Thoracic aorta (tissue), 2 donors: ENCODE measurements at regions not wholly inside any gene's neighbourhood (a gene's known extent, or its start where the extent isn't known, plus 50 kb on each side); places are given as distances from the start of the nearest gene placed in this dataset.

Experiments
- ATAC-seq: fragments of 150-250 bp; one replicate; pipeline ENCODE4 v1.8.0; 2017; ENCODE audit warnings: low read depth; ENCODE audit not compliant: insufficient number of reproducible peaks, low FRiP score
- DNase-seq: peaks from one replicate; pipeline ENCODE4 v3.0.0-alpha.2; 2020; ENCODE audit warnings: low spot score
- H3K27ac ChIP-seq, 2 donors: fragments of 200-600 bp; sonication (generic); 1 replicate in 1 of 2; 2 replicates in 1 of 2; pipeline ENCODE4 v1.5.1; 2016; ENCODE audit warnings: mild to moderate bottlenecking in 2 of 2, moderate library complexity in 2 of 2
- H3K27me3 ChIP-seq: fragments of 200-600 bp; sonication (generic); replicated peaks from 2 replicates; pipeline ENCODE4 v1.6.0; 2016; ENCODE audit warnings: mild to moderate bottlenecking; ENCODE audit not compliant: insufficient read depth
- H3K36me3 ChIP-seq: fragments of 200-600 bp; sonication (generic); one replicate; pipeline ENCODE4 v1.5.1; 2016
- H3K4me1 ChIP-seq, 2 donors: fragments of 200-600 bp; sonication (generic); 1 replicate in 1 of 2; 2 replicates in 1 of 2; pipeline versions ENCODE4 v1.5.1 to v1.6.0; 2016; ENCODE audit warnings: low read depth in 2 of 2, mild to moderate bottlenecking in 1 of 2; ENCODE audit not compliant: control insufficient read depth in 1 of 2
- H3K4me3 ChIP-seq: fragments of 200-600 bp; sonication (generic); 2 replicates; pipeline ENCODE4 v1.5.1; 2016; ENCODE audit warnings: mild to moderate bottlenecking
- H3K9me3 ChIP-seq: fragments of 200-600 bp; sonication (generic); 2 replicates; pipeline ENCODE4 v1.5.1; 2016
- CTCF ChIP-seq: fragments of 200-600 bp; sonication (generic); IDR thresholded peaks from one replicate; pipeline ENCODE4 v1.5.1; 2019; ENCODE audit warnings: antibody characterized with exemption

GRCh38 chr5:106737111-106737510, 933.6 kb downstream of the EFNA5 start:
- Histone ChIP-seq H3K4me3 (no peak overlapping the region), H3K27me3 (no peaks in the 10 kb centered on the region), H3K27ac (no peak overlapping the region), H3K36me3 (no peaks in the 10 kb centered on the region), H3K4me1 (no peaks in the 10 kb centered on the region), H3K9me3 (peaks cover 7% of the 10 kb centered on the region)
- no peak for TF ChIP-seq CTCF
- DNase-seq (no peak), ATAC-seq (no peak)

- no peaks in the 10 kb centered on the region for H3K4me1 ChIP-seq
- peaks cover 7% of the 10 kb centered on the region for H3K9me3 ChIP-seq
- TF ChIP-seq CTCF, result no peak
- no peak for DNase-seq
- H3K4me3 ChIP-seq, result no peak overlapping the region
- no peaks in the 10 kb centered on the region for H3K36me3 ChIP-seq
- H3K27me3 ChIP-seq, result no peaks in the 10 kb centered on the region
- no peak for ATAC-seq
- no peak overlapping the region for H3K27ac ChIP-seq
These were observed 938.1 kb downstream of the EFNA5 start for GRCh38 chr5:106732624-106733023.

- Histone ChIP-seq H3K4me1 (no peaks in the 10 kb centered on the region), H3K27ac (no peak overlapping the region), H3K27me3 (no peaks in the 10 kb centered on the region), H3K9me3 (peaks cover 7% of the 10 kb centered on the region), H3K4me3 (no peak overlapping the region), H3K36me3 (no peaks in the 10 kb centered on the region)
- TF ChIP-seq CTCF, result no peak
- no peak for DNase-seq
- no peak for ATAC-seq
These were observed 939.8 kb downstream of the EFNA5 start for GRCh38 chr5:106730912-106731311.

GRCh38 chr5:106730506-106730905, 940.2 kb downstream of the EFNA5 start:
- H3K27me3 ChIP-seq, result no peaks in the 10 kb centered on the region
- DNase-seq, result no peak
- H3K27ac ChIP-seq, result no peak overlapping the region
- TF ChIP-seq CTCF, result no peak
- H3K4me3 ChIP-seq, result no peak overlapping the region
- H3K4me1 ChIP-seq, result no peaks in the 10 kb centered on the region
- H3K9me3 ChIP-seq, result peaks cover 7% of the 10 kb centered on the region
- no peak for ATAC-seq
- H3K36me3 ChIP-seq, result no peaks in the 10 kb centered on the region

- no peak for ATAC-seq
- TF ChIP-seq CTCF, result no peak
These were observed 942.5 kb downstream of the EFNA5 start for GRCh38 chr5:106728208-106728607.

More at GRCh38 chr5:106728208-106728607, 942.5 kb downstream of the EFNA5 start:
- no peak for DNase-seq
- Histone ChIP-seq H3K4me1 (no peaks in the 10 kb centered on the region), H3K4me3 (no peak overlapping the region), H3K27me3 (no peaks in the 10 kb centered on the region), H3K9me3 (peaks cover 7% of the 10 kb centered on the region), H3K36me3 (no peaks in the 10 kb centered on the region), H3K27ac (no peak overlapping the region)
